H9 (cell line): ENCODE measurements at regions not wholly inside any gene's neighbourhood (a gene's known extent, or its start where the extent isn't known, plus 50 kb on each side); places are given as distances from the start of the nearest gene placed in this dataset.
"Not testable (repeated sequence)": the region's sequence is repeated elsewhere in the genome, so short reads cannot be mapped to it uniquely, and the experiment has no call there.

ENCODE experiments used
- DNase-seq: peaks from one replicate; pipeline ENCODE4 v3.0.0-alpha.2; 2017
- H2AFZ ChIP-seq: one replicate; pipeline ENCODE4 v1.6.1; 2013; ENCODE audit warnings: mild to moderate bottlenecking, low read length, control low read depth, moderate library complexity
- H2AK5ac ChIP-seq: 2 replicates; pipeline ENCODE4 v1.6.1; 2013; ENCODE audit warnings: low read length, control low read depth, mixed read lengths; ENCODE audit not compliant: insufficient read length
- H2BK120ac ChIP-seq: one replicate; pipeline ENCODE4 v1.6.1; 2013; ENCODE audit warnings: low read depth, mild to moderate bottlenecking, low read length, control low read depth, inconsistent platforms; ENCODE audit not compliant: poor library complexity, severe bottlenecking
- H2BK12ac ChIP-seq: 2 replicates; pipeline ENCODE4 v1.6.1; 2013; ENCODE audit warnings: low read length, control low read depth, mixed read lengths, low read depth; ENCODE audit not compliant: insufficient read length
- H2BK15ac ChIP-seq: 2 replicates; pipeline ENCODE4 v1.6.1; 2013; ENCODE audit warnings: low read depth, low read length, control low read depth
- H2BK20ac ChIP-seq: one replicate; pipeline ENCODE4 v1.6.1; 2013; ENCODE audit warnings: low read depth, mild to moderate bottlenecking, low read length, control low read depth, inconsistent platforms; ENCODE audit not compliant: poor library complexity, severe bottlenecking
- H2BK5ac ChIP-seq: 2 replicates; pipeline ENCODE4 v1.6.1; 2013; ENCODE audit warnings: low read length, control low read depth, mixed read lengths; ENCODE audit not compliant: insufficient read length
- H3K14ac ChIP-seq: 2 replicates; pipeline ENCODE4 v1.6.1; 2013; ENCODE audit warnings: low read length, control low read depth; ENCODE audit not compliant: insufficient read depth
- H3K18ac ChIP-seq: 2 replicates; pipeline ENCODE4 v1.6.1; 2013; ENCODE audit warnings: low read depth, mild to moderate bottlenecking, mixed read lengths, low read length, control low read depth; ENCODE audit not compliant: insufficient read length
- H3K23ac ChIP-seq: 2 replicates; pipeline ENCODE4 v1.6.1; 2013; ENCODE audit warnings: low read length, control low read depth, mixed read lengths, low read depth; ENCODE audit not compliant: insufficient read length
- H3K23me2 ChIP-seq: 2 replicates; pipeline ENCODE4 v1.6.1; 2013; ENCODE audit warnings: low read depth, mild to moderate bottlenecking, mixed read lengths, low read length, control low read depth; ENCODE audit not compliant: insufficient read length, poor library complexity, severe bottlenecking
- H3K27ac ChIP-seq: 2 replicates; pipeline ENCODE4 v1.5.1; 2013; ENCODE audit warnings: low read length, control low read depth, mixed read lengths, low read depth; ENCODE audit not compliant: insufficient read length
- H3K27me3 ChIP-seq: 2 replicates; pipeline ENCODE4 v1.6.1; 2013; ENCODE audit warnings: low read length, control low read depth, inconsistent platforms; ENCODE audit not compliant: insufficient read depth
- H3K4ac ChIP-seq: 2 replicates; pipeline ENCODE4 v1.6.1; 2013; ENCODE audit warnings: low read depth, mild to moderate bottlenecking, control low read depth, inconsistent platforms, low read length, moderate library complexity
- H3K4me1 ChIP-seq: 2 replicates; pipeline ENCODE4 v1.6.1; 2013; ENCODE audit warnings: low read length, control low read depth, inconsistent platforms; ENCODE audit not compliant: insufficient read depth
- H3K4me2 ChIP-seq: 2 replicates; pipeline ENCODE4 v1.6.1; 2013; ENCODE audit warnings: low read length, control low read depth, mixed read lengths; ENCODE audit not compliant: insufficient read length, insufficient read depth
- H3K56ac ChIP-seq: 2 replicates; pipeline ENCODE4 v1.6.1; 2013; ENCODE audit warnings: low read depth, mild to moderate bottlenecking, mixed read lengths, low read length, control low read depth; ENCODE audit not compliant: insufficient read length
- H3K79me1 ChIP-seq: 2 replicates; pipeline ENCODE4 v1.6.1; 2013; ENCODE audit warnings: low read depth, mild to moderate bottlenecking, moderate library complexity, low read length, control low read depth, inconsistent platforms; ENCODE audit not compliant: insufficient read depth, poor library complexity, severe bottlenecking
- H3K79me2 ChIP-seq: 2 replicates; pipeline ENCODE4 v1.6.1; 2013; ENCODE audit warnings: low read length, control low read depth, inconsistent platforms; ENCODE audit not compliant: insufficient read depth
- H3K9ac ChIP-seq: 2 replicates; pipeline ENCODE4 v1.6.1; 2013; ENCODE audit warnings: low read length, control low read depth, mixed read lengths; ENCODE audit not compliant: insufficient read length; ENCODE audit errors: extremely low read depth
- H3K9me3 ChIP-seq: one replicate; pipeline ENCODE4 v1.6.1; 2013; ENCODE audit warnings: low read depth, low read length, inconsistent platforms; ENCODE audit not compliant: control insufficient read depth
- H3T11ph ChIP-seq: one replicate; pipeline ENCODE4 v1.6.1; 2013; ENCODE audit warnings: mild to moderate bottlenecking, low read length, control low read depth, inconsistent platforms
- H4K20me1 ChIP-seq: one replicate; pipeline ENCODE4 v1.6.1; 2013; ENCODE audit not compliant: control insufficient read depth, insufficient read length, insufficient read depth
- H4K5ac ChIP-seq: 2 replicates; pipeline ENCODE4 v1.6.1; 2013; ENCODE audit warnings: low read depth, mild to moderate bottlenecking, mixed read lengths, low read length, control low read depth; ENCODE audit not compliant: insufficient read length
- H4K8ac ChIP-seq: replicated peaks from 2 replicates; pipeline ENCODE4 v1.6.1; 2013; ENCODE audit warnings: low read length, control low read depth, mixed read lengths, low read depth; ENCODE audit not compliant: insufficient read length
- H4K91ac ChIP-seq: 2 replicates; pipeline ENCODE4 v1.6.1; 2013; ENCODE audit warnings: low read depth, mild to moderate bottlenecking, moderate library complexity, mixed read lengths, low read length, control low read depth; ENCODE audit not compliant: insufficient read length
- H3K27ac Mint-ChIP-seq, 3 experiments: 2 replicates in 2 of 3; 3 replicates in 1 of 3; pipeline ENCODE4 v1.8.0; 2020 to 2021; ENCODE audit warnings: mixed read lengths in 3 of 3, mild to moderate bottlenecking in 1 of 3, moderate library complexity in 1 of 3
- H3K27me3 Mint-ChIP-seq: 2 replicates; pipeline ENCODE4 v1.8.0; 2021; ENCODE audit warnings: low read depth, mild to moderate bottlenecking, moderate library complexity, mixed read lengths
- H3K36me3 Mint-ChIP-seq, 3 experiments: 2 replicates in 2 of 3; 3 replicates in 1 of 3; pipeline ENCODE4 v1.8.0; 2020 to 2021; ENCODE audit warnings: low read depth in 3 of 3, mixed read lengths in 3 of 3; ENCODE audit not compliant: insufficient read depth in 1 of 3
- H3K4me1 Mint-ChIP-seq, 2 experiments: 2 replicates each; pipeline ENCODE4 v1.8.0; 2020; ENCODE audit warnings: mixed read lengths in 2 of 2
- H3K4me3 Mint-ChIP-seq, 2 experiments: 2 replicates in 1 of 2; 3 replicates in 1 of 2; pipeline ENCODE4 v1.8.0; 2020 to 2021; ENCODE audit warnings: mild to moderate bottlenecking in 2 of 2, mixed read lengths in 2 of 2, moderate library complexity in 1 of 2
- H3K9me3 Mint-ChIP-seq, 2 experiments: 2 replicates in 1 of 2; 3 replicates in 1 of 2; pipeline ENCODE4 v1.8.0; 2020; ENCODE audit warnings: mild to moderate bottlenecking in 2 of 2, mixed read lengths in 2 of 2, moderate library complexity in 1 of 2
- CTCF ChIP-seq: fragments of 200-600 bp; sonication (generic); conservative IDR thresholded peaks from 3 replicates; pipeline ENCODE4 v1.8.0; 2021; ENCODE audit warnings: antibody characterized with exemption, mild to moderate bottlenecking
- WGBS: extraction: QIAGEN DNeasy Blood & Tissue Kit; methylation state at CpG from one replicate; pipeline ENCODE4 v1.1.7; 2013; ENCODE audit warnings: missing lambda C conversion rate, low lambda C conversion rate, mixed read lengths; ENCODE audit not compliant: insufficient read length; ENCODE audit errors: extremely low coverage; 5-methylcytosine and 5-hydroxymethylcytosine counted together

- TF ChIP-seq CTCF = no peak
- Histone ChIP-seq H3K79me2 (no peaks in the 10 kb centered on the region), H2BK20ac (no peak overlapping the region), H3K9ac (no peak overlapping the region), H2BK15ac (no peak overlapping the region), H3K23ac (no peak overlapping the region), H3K27me3 (no peaks in the 10 kb centered on the region), H3K14ac (no peak overlapping the region), H2AK5ac (no peak overlapping the region), H2BK12ac (no peak overlapping the region), H4K8ac (no peak overlapping the region), H4K5ac (no peak overlapping the region), H2BK5ac (no peak overlapping the region), H3K4ac (no peak overlapping the region), H2BK120ac (no peak overlapping the region), H3T11ph (no peak overlapping the region), H3K18ac (no peak overlapping the region), H2AFZ (no peak overlapping the region), H3K23me2 (no peaks in the 10 kb centered on the region), H3K9me3 (no peaks in the 10 kb centered on the region), H3K4me1 (no peaks in the 10 kb centered on the region), H3K4me2 (no peak overlapping the region), H3K27ac (no peak overlapping the region), H4K20me1 (no peaks in the 10 kb centered on the region), H4K91ac (no peak overlapping the region), H3K56ac (no peak overlapping the region), H3K79me1 (no peaks in the 10 kb centered on the region)
- peaks cover 1 to 3% of the 10 kb centered on the region in 2 experiments; a peak in 3 of 5 replicates for H3K9me3 Mint-ChIP-seq
- no peaks in the 10 kb centered on the region; the same call in 1 of the 2 replicates for H3K27me3 Mint-ChIP-seq
- H3K36me3 Mint-ChIP-seq = no peaks in the 10 kb centered on the region
- no peak overlapping the region for H3K4me3 Mint-ChIP-seq
- no peak for DNase-seq
- H3K4me1 Mint-ChIP-seq = no peaks in the 10 kb centered on the region
- no peak overlapping the region for H3K27ac Mint-ChIP-seq
These were observed 315.8 kb upstream of the PIK3C3 start for GRCh38 chr18:41639218-41639617.

- H2BK12ac ChIP-seq, H3K9me3 Mint-ChIP-seq, H3K36me3 Mint-ChIP-seq, H2BK20ac ChIP-seq, H2AK5ac ChIP-seq, H3K27me3 ChIP-seq, H3K23ac ChIP-seq, H3K27ac ChIP-seq, H3K79me2 ChIP-seq, H3K4me1 ChIP-seq, H3K79me1 ChIP-seq, H4K8ac ChIP-seq, H3K9me3 ChIP-seq, H3K27me3 Mint-ChIP-seq, H3K4ac ChIP-seq, H4K91ac ChIP-seq, H4K20me1 ChIP-seq, H3K23me2 ChIP-seq, H2BK15ac ChIP-seq: not testable (repeated sequence)
- Histone ChIP-seq H2BK5ac (peak overlapping the region; percentile 19), H3K4me2 (peak overlapping the region; percentile 62), H3K14ac (peak overlapping the region; percentile 98), H2AFZ (peak overlapping the region; percentile 68), H3K18ac (peak overlapping the region; percentile 87), H4K5ac (peak overlapping the region; percentile 90), H2BK120ac (peak overlapping the region; percentile 77), H3K56ac (peak overlapping the region; percentile 85), H3K9ac (peak overlapping the region; percentile 79), H3T11ph (peak overlapping the region; percentile 76)
- Mint-ChIP-seq H3K27ac (peak overlapping the region; percentile 89 to 99 (median 98)), H3K4me1 (peaks cover 18 to 22% of the 10 kb centered on the region in 2 experiments), H3K4me3 (peak overlapping the region; percentile 85 to 96)
- no CpG with 5 or more reads among the region's 26 CpGs for WGBS
- DNase-seq = peak; percentile 32
These were observed 323.2 kb upstream of the PIK3C3 start for GRCh38 chr18:41631723-41632285.
